Large intestine (tissue), 3 donors: ENCODE measurements at regions not wholly inside any gene's neighbourhood (a gene's known extent, or its start where the extent isn't known, plus 50 kb on each side); places are given as distances from the start of the nearest gene placed in this dataset.

Experiments used
- DNase-seq, 2 donors: peaks; one replicate each; pipeline versions ENCODE4 v3.0.0 to v3.0.0-alpha.2; 2013
- H3K27ac ChIP-seq: one replicate; pipeline ENCODE4 v1.5.1; 2013; ENCODE audit warnings: low read length
- H3K27me3 ChIP-seq: 2 replicates; pipeline ENCODE4 v1.6.1; 2013; ENCODE audit warnings: low read length; ENCODE audit not compliant: control insufficient read depth, insufficient read depth
- H3K36me3 ChIP-seq: 2 replicates; pipeline ENCODE4 v1.6.1; 2013; ENCODE audit warnings: low read length; ENCODE audit not compliant: control insufficient read depth, insufficient read depth
- H3K4me1 ChIP-seq: one replicate; pipeline ENCODE4 v1.6.1; 2013; ENCODE audit warnings: low read length; ENCODE audit not compliant: control insufficient read depth, insufficient read depth
- H3K4me3 ChIP-seq: one replicate; pipeline ENCODE4 v1.5.1; 2013; ENCODE audit warnings: low read length
- H3K9me3 ChIP-seq: one replicate; pipeline ENCODE4 v1.6.1; 2013; ENCODE audit warnings: mild to moderate bottlenecking, low read depth, low read length, moderate library complexity; ENCODE audit not compliant: control insufficient read depth
- WGBS: methylation state at CpG from one replicate; pipeline ENCODE4 v1.1.5; 2013; ENCODE audit warnings: low lambda C conversion rate; ENCODE audit not compliant: insufficient coverage; 5-methylcytosine and 5-hydroxymethylcytosine counted together

DNA sequence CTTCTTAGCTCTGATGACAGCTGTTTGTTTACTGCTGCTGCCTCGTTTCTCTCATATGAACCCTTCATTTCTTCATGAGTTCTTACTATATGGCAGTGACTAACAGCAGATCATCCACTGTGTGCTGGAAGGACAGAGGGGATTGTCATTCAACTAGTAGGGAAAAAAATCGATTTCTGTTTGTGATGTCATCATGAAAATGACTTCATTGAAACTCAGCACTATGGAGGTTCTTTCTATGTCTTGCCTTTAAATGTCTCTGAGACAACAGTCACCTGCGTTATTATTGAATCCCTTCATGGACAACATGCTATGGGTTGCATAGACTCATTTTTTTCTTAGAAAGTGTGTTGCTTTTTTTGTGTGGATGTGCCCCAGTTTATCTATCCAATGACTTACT, 394.4 kb downstream of the DOK5 start:
- DNase-seq = no peak
- no peaks in the 10 kb centered on the region for H3K9me3 ChIP-seq
- no peak overlapping the region for H3K27ac ChIP-seq
- no peak overlapping the region for H3K4me3 ChIP-seq
- H3K36me3 ChIP-seq = no peaks in the 10 kb centered on the region
- no peaks in the 10 kb centered on the region for H3K4me1 ChIP-seq
- WGBS = 75% methylated on average over 1 of the region's 3 CpGs
- H3K27me3 ChIP-seq = no peaks in the 10 kb centered on the region

- Histone ChIP-seq H3K4me3 (no peak overlapping the region), H3K9me3 (no peaks in the 10 kb centered on the region), H3K36me3 (no peaks in the 10 kb centered on the region), H3K4me1 (no peaks in the 10 kb centered on the region), H3K27ac (no peak overlapping the region), H3K27me3 (no peaks in the 10 kb centered on the region)
- no peak for DNase-seq
- no CpG with 5 or more reads among the region's 4 CpGs for WGBS
Observed at GRCh38 chr20:54865273-54865672, 389.9 kb downstream of the DOK5 start.

DNA sequence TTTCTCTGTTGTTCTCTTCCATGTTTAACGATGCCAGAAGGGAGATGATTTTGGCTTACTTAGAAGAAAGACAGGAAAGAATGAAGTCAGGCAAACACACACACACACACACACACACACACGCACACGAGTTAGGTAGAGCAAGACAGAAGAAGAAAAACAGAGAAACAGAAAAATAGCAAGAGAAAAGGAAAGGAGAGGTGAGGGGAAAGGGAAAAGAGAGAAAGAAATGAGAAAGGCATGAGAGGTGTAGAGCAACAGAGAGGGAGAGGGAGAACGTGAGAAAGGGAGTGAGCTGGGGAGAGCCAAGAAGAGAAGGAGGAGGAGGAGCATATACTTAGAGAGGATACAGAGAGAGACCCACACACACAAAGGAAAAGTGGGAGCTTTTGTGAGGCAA, 385.3 kb downstream of the DOK5 start:
- H3K9me3 ChIP-seq = no peaks in the 10 kb centered on the region
- no peaks in the 10 kb centered on the region for H3K27me3 ChIP-seq
- DNase-seq = no peak
- 50% methylated on average over 1 of the region's 4 CpGs for WGBS
- H3K4me3 ChIP-seq = no peak overlapping the region
- H3K36me3 ChIP-seq = no peaks in the 10 kb centered on the region
- H3K4me1 ChIP-seq = no peaks in the 10 kb centered on the region
- no peak overlapping the region for H3K27ac ChIP-seq

- H3K4me3 ChIP-seq = no peak overlapping the region
- 100% methylated on average over 2 of the region's 2 CpGs for WGBS
Observed at GRCh38 chr20:54856202-54856601, 380.8 kb downstream of the DOK5 start.

GRCh38 chr20:54849741-54850140, 374.3 kb downstream of the DOK5 start:
- H3K9me3 ChIP-seq = no peaks in the 10 kb centered on the region
- no peak overlapping the region for H3K27ac ChIP-seq
- no peaks in the 10 kb centered on the region for H3K36me3 ChIP-seq
- H3K4me3 ChIP-seq = no peak overlapping the region
- no peak for DNase-seq
- H3K27me3 ChIP-seq = no peaks in the 10 kb centered on the region
- no peaks in the 10 kb centered on the region for H3K4me1 ChIP-seq
- WGBS = 60% methylated on average over 1 of the region's 3 CpGs

More at GRCh38 chr20:54856202-54856601, 380.8 kb downstream of the DOK5 start:
- Histone ChIP-seq H3K9me3 (no peaks in the 10 kb centered on the region), H3K27me3 (no peaks in the 10 kb centered on the region), H3K27ac (no peak overlapping the region), H3K36me3 (no peaks in the 10 kb centered on the region), H3K4me1 (no peaks in the 10 kb centered on the region)
- no peak for DNase-seq

- no peak for DNase-seq
- Histone ChIP-seq H3K4me3 (no peak overlapping the region), H3K27me3 (no peaks in the 10 kb centered on the region), H3K36me3 (no peaks in the 10 kb centered on the region), H3K4me1 (no peaks in the 10 kb centered on the region), H3K9me3 (no peaks in the 10 kb centered on the region), H3K27ac (no peak overlapping the region)
- WGBS = no CpG with 5 or more reads among the region's 2 CpGs
Observed at GRCh38 chr20:54848984-54849538, 373.7 kb downstream of the DOK5 start.

DNA sequence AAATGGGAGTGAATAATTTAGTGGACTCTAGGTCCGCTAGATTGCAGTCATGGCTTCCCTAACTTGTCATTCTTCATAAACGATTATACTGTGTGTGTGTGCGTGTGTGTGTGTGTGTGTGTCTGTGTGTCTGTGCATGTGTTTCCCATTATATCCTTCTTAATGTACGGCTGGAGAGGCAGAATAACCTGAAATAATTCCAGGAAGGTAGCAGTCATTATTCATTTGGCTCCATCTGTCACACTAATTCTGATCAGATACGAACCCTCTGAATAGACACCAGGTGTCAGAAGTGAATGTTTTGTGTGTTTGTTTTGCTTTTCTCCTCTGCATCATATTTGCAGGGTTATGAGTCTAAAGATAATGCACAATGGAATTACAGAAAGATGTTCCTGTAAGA, 372.9 kb downstream of the DOK5 start:
- WGBS = no CpG with 5 or more reads among the region's 5 CpGs
- no peaks in the 10 kb centered on the region for H3K36me3 ChIP-seq
- H3K27ac ChIP-seq = no peak overlapping the region
- H3K9me3 ChIP-seq = no peaks in the 10 kb centered on the region
- no peaks in the 10 kb centered on the region for H3K27me3 ChIP-seq
- no peaks in the 10 kb centered on the region for H3K4me1 ChIP-seq
- no peak overlapping the region for H3K4me3 ChIP-seq
- DNase-seq = no peak

DNA sequence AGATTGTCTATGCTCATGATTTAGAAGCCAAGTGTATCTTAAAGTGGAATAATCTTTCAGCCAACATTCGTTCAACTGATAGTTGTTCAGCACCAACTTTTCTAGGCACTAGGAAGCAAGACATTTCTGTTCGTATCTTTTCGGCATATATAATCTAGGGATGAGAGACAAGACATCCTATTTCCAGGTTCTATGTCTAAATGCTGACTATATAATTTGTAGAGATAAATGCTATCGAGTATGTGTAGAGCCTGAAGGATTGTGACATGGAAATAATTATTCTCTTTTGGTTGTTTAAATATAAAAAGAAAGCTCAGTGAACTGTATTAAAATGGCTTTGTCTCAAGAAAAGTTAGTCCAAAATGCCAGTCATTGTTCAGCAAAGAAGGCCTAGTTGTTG, 371.6 kb downstream of the DOK5 start:
- Histone ChIP-seq H3K27me3 (no peaks in the 10 kb centered on the region), H3K4me1 (no peaks in the 10 kb centered on the region), H3K9me3 (no peaks in the 10 kb centered on the region), H3K4me3 (no peak overlapping the region), H3K27ac (no peak overlapping the region), H3K36me3 (no peaks in the 10 kb centered on the region)
- DNase-seq = no peak
- 100% methylated on average over 1 of the region's 4 CpGs for WGBS

- Histone ChIP-seq H3K4me3 (no peak overlapping the region), H3K27ac (no peak overlapping the region), H3K36me3 (no peaks in the 10 kb centered on the region), H3K27me3 (no peaks in the 10 kb centered on the region), H3K4me1 (no peaks in the 10 kb centered on the region), H3K9me3 (no peaks in the 10 kb centered on the region)
- WGBS = 77% methylated on average over 1 of the region's 2 CpGs
- DNase-seq = no peak
Observed at GRCh38 chr20:54844346-54844745, 369.0 kb downstream of the DOK5 start.

DNA sequence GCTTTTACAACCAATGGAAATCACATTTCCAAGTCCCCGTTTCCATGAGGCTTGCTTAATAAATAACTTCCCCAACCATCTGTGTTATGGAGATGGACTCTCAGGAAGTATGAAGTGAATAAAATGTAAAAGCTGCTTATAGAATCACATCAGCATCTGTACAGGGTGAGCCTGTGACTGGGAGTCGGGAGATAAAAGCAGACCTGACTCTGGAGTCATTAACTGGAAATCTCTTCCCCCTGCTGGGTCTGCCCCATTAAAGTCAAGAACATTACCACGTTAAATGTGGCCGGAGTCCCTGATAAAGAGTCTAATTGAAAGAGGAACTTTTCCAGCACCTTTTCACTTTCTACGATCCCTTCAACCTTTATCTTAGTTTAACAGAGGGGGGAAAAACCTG, 368.5 kb downstream of the DOK5 start:
- no CpG with 5 or more reads among the region's 5 CpGs for WGBS

DNA sequence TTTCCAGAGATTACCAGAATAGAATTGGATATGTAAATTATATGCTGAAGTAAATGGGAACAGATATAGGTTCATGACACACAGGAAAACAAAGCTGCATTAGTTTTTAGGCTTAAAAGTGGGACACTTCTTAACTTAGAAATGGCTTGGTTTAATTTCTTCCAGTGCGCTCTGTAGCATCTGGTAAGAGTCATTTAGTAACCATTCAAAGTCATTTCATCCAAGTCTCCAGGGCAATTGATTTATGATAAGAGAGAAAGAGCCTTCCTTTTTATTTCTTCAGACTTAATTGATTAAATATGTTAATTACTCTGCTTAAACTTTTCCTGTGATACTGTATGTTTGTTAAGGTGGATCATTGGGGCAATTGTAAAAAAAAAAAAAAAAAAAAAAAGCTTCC, 368.0 kb downstream of the DOK5 start:
- H3K9me3 ChIP-seq = no peaks in the 10 kb centered on the region
- H3K36me3 ChIP-seq = no peaks in the 10 kb centered on the region
- no peaks in the 10 kb centered on the region for H3K4me1 ChIP-seq
- no peak overlapping the region for H3K4me3 ChIP-seq
- no CpG with 5 or more reads among the region's 1 CpG for WGBS
- H3K27me3 ChIP-seq = no peaks in the 10 kb centered on the region
- DNase-seq = no peak
- no peak overlapping the region for H3K27ac ChIP-seq

More for the DNA sequence above, 368.5 kb downstream of the DOK5 start:
- H3K9me3 ChIP-seq = no peaks in the 10 kb centered on the region
- H3K27ac ChIP-seq = no peak overlapping the region
- no peaks in the 10 kb centered on the region for H3K36me3 ChIP-seq
- H3K27me3 ChIP-seq = no peaks in the 10 kb centered on the region
- H3K4me1 ChIP-seq = no peaks in the 10 kb centered on the region
- DNase-seq = no peak
- H3K4me3 ChIP-seq = no peak overlapping the region
